Smooth muscle cell (in vitro differentiated cells): ENCODE measurements at regions not wholly inside any gene's neighbourhood (a gene's known extent, or its start where the extent isn't known, plus 50 kb on each side); places are given as distances from the start of the nearest gene placed in this dataset.

Experiments used
- DNase-seq: peaks from one replicate; lab custom pipeline; 2025; ENCODE audit not compliant: unreplicated experiment; lab: John Stamatoyannopoulos, UW
- H2AFZ ChIP-seq: fragments of 200-600 bp; sonication (generic); 2 replicates; pipeline ENCODE4 v1.6.0; 2016; ENCODE audit warnings: antibody characterized with exemption, low read depth, mild to moderate bottlenecking
- H3F3A ChIP-seq: fragments of 200-600 bp; sonication (generic); 2 replicates; pipeline ENCODE4 v1.6.0; 2017; ENCODE audit warnings: antibody characterized with exemption, low read depth
- H3K27ac ChIP-seq: fragments of 200-600 bp; sonication (generic); 2 replicates; pipeline ENCODE4 v1.5.1; 2016; ENCODE audit warnings: low read depth, mild to moderate bottlenecking
- H3K27me3 ChIP-seq: fragments of 200-600 bp; sonication (generic); 2 replicates; pipeline ENCODE4 v1.6.1; 2016; ENCODE audit warnings: low read depth, mild to moderate bottlenecking
- H3K36me3 ChIP-seq: fragments of 200-600 bp; sonication (generic); 2 replicates; pipeline ENCODE4 v1.5.1; 2016; ENCODE audit warnings: low read depth
- H3K4me1 ChIP-seq: fragments of 200-600 bp; sonication (generic); 2 replicates; pipeline ENCODE4 v1.5.1; 2016; ENCODE audit warnings: low read depth
- H3K4me2 ChIP-seq: fragments of 200-600 bp; sonication (generic); 2 replicates; pipeline ENCODE4 v1.6.0; 2016; ENCODE audit warnings: mild to moderate bottlenecking
- H3K4me3 ChIP-seq: fragments of 200-600 bp; sonication (generic); 2 replicates; pipeline ENCODE4 v1.5.1; 2016; ENCODE audit warnings: mild to moderate bottlenecking
- H3K79me2 ChIP-seq: fragments of 200-600 bp; sonication (generic); 2 replicates; pipeline ENCODE4 v1.6.0; 2016; ENCODE audit warnings: low read depth, mild to moderate bottlenecking
- H3K9ac ChIP-seq: fragments of 200-600 bp; sonication (generic); 2 replicates; pipeline ENCODE4 v1.6.0; 2016; ENCODE audit warnings: low read depth
- H3K9me3 ChIP-seq: fragments of 200-600 bp; sonication (generic); replicated peaks from 2 replicates; pipeline ENCODE4 v1.5.1; 2016; ENCODE audit warnings: low read depth
- H4K20me1 ChIP-seq: fragments of 200-600 bp; sonication (generic); 2 replicates; pipeline ENCODE4 v1.6.0; 2016; ENCODE audit warnings: low read depth
- CTCF ChIP-seq: fragments of 200-600 bp; sonication (generic); IDR thresholded peaks from 2 replicates; pipeline ENCODE4 v1.5.1; 2017; ENCODE audit warnings: borderline replicate concordance, mild to moderate bottlenecking, antibody characterized with exemption; ENCODE audit not compliant: insufficient read depth, poor library complexity, severe bottlenecking
- WGBS: methylation state at CpG from one replicate; pipeline ENCODE4 v1.1.7; 2016; ENCODE audit warnings: low lambda C conversion rate; 5-methylcytosine and 5-hydroxymethylcytosine counted together

DNA sequence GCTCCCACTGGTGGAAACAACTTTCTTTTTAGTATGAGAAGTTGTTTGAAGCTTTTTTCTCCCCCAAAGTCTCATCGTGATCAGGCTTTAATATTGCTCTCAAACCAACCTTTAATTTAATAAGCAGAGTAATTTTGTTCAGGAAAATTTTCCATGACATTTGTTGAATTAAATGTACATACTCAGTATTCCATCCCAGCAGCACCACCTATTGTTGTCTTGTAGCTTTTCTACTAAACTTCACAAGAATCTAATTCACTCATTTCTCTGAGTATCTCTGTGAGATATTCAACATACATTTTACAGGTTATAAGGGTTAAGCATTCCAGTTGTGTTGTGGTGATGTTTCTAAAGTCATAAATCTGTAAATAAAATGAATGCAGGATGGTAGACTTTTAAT is 218.3 kb upstream of the HAND2 start:
- Histone ChIP-seq H3F3A (no peaks in the 10 kb centered on the region), H3K36me3 (no peaks in the 10 kb centered on the region), H3K27me3 (no peaks in the 10 kb centered on the region), H2AFZ (peak overlapping the region; percentile 8), H3K9ac (no peak overlapping the region), H3K27ac (no peak overlapping the region), H3K4me1 (no peaks in the 10 kb centered on the region), H3K9me3 (peaks cover 5% of the 10 kb centered on the region), H3K4me2 (no peak overlapping the region), H3K79me2 (no peaks in the 10 kb centered on the region), H3K4me3 (no peak overlapping the region), H4K20me1 (no peaks in the 10 kb centered on the region)
- DNase-seq, result no peak
- TF ChIP-seq CTCF, result peak; percentile 24
- 79% methylated on average over 1 of the region's 1 CpG for WGBS

GRCh38 chr4:173747537-173748257 is 217.7 kb upstream of the HAND2 start:
- Histone ChIP-seq H3K79me2 (no peaks in the 10 kb centered on the region), H3K4me3 (no peak overlapping the region), H3K9ac (no peak overlapping the region), H3K9me3 (peaks cover 6% of the 10 kb centered on the region), H3K36me3 (no peaks in the 10 kb centered on the region), H3F3A (no peaks in the 10 kb centered on the region), H3K4me2 (no peak overlapping the region), H3K4me1 (no peaks in the 10 kb centered on the region), H2AFZ (peak overlapping the region; percentile 8), H3K27me3 (no peaks in the 10 kb centered on the region), H4K20me1 (no peaks in the 10 kb centered on the region), H3K27ac (no peak overlapping the region)
- no peak for DNase-seq
- 79% methylated on average over 9 of the region's 9 CpGs for WGBS
- TF ChIP-seq CTCF, result no peak

GRCh38 chr4:173746424-173746823 is 216.4 kb upstream of the HAND2 start:
- Histone ChIP-seq H4K20me1 (no peaks in the 10 kb centered on the region), H3K27me3 (no peaks in the 10 kb centered on the region), H3K9ac (no peak overlapping the region), H3K4me1 (no peaks in the 10 kb centered on the region), H2AFZ (peak overlapping the region; percentile 21), H3K79me2 (no peaks in the 10 kb centered on the region), H3K4me2 (peak overlapping the region; percentile 66), H3F3A (no peaks in the 10 kb centered on the region), H3K9me3 (peaks cover 6% of the 10 kb centered on the region), H3K36me3 (no peaks in the 10 kb centered on the region), H3K4me3 (no peak overlapping the region), H3K27ac (no peak overlapping the region)
- no peak for TF ChIP-seq CTCF
- DNase-seq, result no peak
- WGBS, result 66% methylated on average over 7 of the region's 7 CpGs

DNA sequence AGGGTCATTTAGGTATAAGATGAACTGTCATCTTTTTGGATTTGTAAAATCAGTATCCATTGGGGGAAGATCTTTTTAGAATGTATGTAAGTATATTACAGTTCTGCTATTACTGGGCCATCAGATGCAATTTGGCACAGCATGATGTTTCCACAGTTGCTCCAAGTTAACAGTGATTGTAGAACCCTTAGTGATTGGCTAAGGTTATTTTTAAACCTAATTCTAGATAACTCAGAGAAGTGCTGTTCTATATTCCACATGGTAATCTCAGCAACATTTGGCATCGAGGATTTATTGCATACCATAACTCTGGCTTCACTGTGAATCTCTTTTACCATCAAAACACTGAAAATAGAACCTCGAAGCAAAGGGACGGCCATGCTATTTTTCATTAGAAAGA is 215.7 kb upstream of the HAND2 start:
- Histone ChIP-seq H3K9ac (no peak overlapping the region), H2AFZ (peak overlapping the region; percentile 21), H3F3A (no peaks in the 10 kb centered on the region), H3K9me3 (peaks cover 6% of the 10 kb centered on the region), H3K4me3 (no peak overlapping the region), H3K36me3 (no peaks in the 10 kb centered on the region), H3K4me1 (no peaks in the 10 kb centered on the region), H3K4me2 (peak overlapping the region; percentile 66), H4K20me1 (no peaks in the 10 kb centered on the region), H3K27me3 (no peaks in the 10 kb centered on the region), H3K79me2 (no peaks in the 10 kb centered on the region), H3K27ac (no peak overlapping the region)
- no peak for TF ChIP-seq CTCF
- WGBS, result 69% methylated on average over 3 of the region's 3 CpGs
- no peak for DNase-seq
